NCI-H446 treated with DMSO at 0.1 percent for 48 hours (cell line): ENCODE measurements at regions not wholly inside any gene's neighbourhood (a gene's known extent, or its start where the extent isn't known, plus 50 kb on each side); places are given as distances from the start of the nearest gene placed in this dataset.
"Not testable (repeated sequence)": the region's sequence is repeated elsewhere in the genome, so short reads cannot be mapped to it uniquely, and the experiment has no call there.

Experiments used
- DNase-seq: peaks from one replicate; lab custom pipeline; 2025; lab: John Stamatoyannopoulos, UW

DNA sequence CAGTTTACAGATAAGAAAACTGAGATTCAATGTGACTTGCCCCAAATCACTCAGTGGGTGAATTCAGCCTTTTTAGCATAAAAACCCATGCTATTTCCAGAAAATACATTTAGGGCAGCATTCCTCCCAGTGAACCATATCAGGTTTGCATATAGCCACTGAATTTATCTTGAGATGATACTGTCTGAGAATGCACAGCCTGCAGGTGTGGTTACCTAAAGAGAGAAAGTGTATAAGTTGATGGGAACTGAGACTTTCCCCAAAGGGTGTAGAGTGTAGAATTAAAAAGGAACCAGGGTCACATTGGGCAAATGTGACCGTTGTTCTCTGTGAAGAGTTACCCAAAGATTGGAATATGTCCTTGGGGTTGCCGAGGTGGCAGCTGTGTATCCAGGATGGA, 100.0 kb upstream of the PIK3R1 start:
- no peak for DNase-seq

DNA sequence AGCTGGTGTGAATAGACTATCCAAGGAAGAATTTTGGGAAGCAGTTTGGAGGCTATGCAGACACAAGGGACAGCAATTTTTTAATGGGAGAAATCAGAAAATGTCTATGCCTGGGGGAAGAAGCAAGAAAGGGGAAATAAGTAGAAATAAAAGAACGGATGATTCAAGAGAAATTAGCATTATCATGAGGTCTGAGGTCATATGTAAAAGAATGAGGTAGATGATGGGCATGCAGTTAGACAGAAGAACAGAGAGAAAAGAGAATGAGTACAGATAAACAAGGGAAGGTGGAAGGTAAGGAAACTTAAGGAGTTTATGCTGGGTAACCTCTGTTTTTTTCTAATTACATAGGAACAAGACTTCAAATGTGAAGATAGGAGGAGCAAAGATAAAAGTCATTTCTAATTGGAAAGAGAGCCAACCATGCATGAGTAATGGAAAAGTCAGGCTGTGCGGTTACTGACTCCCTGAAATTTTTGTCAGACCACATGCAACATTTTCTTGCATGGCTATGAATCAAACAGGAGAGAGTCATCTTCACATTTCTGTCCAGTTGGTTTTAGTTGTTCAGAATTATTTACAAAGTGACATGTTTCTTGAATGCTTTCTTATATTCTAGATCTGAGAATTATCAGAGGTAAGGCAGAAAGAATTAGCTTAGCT, 101.0 kb upstream of the PIK3R1 start:
- no peak for DNase-seq

DNA sequence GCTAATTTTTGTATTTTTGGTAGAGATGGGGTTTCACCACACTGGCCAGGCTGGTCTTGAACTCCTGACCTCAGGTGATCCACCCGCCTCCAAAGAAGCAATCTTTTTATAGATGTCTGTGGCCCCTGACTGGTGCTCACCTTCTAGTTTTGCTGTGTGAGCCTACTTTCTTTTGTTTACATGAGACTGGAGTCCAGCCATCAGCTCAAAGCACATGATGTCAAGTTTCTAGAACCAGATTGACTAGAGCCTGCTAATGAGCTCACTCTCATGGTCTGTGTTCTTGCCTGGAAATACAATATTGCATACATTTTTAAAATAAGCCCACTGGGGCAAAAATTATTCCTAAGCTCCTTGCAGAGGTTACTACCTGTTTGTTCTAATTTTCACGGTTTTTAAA, 102.9 kb upstream of the PIK3R1 start:
- DNase-seq, result no peak

DNA sequence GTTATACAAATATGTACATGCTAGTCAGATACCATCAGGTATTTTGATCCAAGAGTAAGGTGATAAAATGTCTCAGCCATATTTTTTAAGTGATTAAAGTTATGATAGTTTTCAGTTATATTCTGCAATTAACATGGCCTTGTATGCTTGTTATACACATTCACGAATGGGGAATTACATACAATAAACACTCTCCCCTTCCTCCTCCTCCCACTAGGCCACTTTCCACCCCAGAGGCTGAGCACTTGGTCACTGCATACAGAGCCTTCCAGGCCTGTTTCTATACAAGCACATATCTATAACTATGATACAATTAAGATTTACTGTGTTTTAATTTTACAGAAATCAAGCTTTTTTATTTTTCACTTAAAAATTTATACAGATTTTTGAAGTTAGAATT, 104.7 kb upstream of the PIK3R1 start:
- DNase-seq, result no peak

DNA sequence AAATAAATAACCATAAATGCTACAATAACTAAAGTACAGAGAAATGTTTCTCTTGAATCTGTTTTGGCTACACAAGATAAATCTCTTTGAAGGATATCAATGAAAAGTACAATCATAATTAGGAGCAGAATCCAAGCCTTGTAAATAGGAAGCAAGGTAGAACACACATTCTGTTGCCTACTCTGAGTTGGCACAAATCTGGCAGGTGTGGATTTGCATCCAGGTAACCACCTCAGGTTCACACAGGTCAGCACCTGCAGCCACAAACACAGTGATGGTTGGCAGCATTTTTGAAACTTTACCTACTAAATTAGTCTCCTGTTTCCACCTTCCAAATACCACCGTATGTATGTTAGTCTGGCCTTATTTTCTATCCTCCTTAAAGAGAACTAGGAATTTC, 105.3 kb upstream of the PIK3R1 start:
- DNase-seq, result no peak

DNA sequence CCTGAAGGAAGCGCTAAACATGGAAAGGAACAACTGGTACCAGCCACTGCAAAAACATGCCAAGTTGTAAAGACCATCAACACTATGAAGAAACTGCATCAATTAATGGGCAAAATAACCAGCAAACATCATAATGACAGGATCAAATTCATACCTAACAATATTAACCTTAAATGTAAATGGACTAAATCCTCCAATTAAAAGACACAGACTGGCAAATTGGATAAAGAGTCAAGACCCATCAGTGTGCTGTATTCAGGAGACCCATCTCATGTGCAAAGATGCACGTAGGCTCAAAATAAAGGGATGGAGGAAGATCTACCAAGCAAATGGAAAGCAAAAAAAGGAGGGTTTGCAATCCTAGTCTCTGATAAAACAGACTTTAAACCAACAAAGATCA, 111.3 kb upstream of the PIK3R1 start:
- not testable (repeated sequence) for DNase-seq

DNA sequence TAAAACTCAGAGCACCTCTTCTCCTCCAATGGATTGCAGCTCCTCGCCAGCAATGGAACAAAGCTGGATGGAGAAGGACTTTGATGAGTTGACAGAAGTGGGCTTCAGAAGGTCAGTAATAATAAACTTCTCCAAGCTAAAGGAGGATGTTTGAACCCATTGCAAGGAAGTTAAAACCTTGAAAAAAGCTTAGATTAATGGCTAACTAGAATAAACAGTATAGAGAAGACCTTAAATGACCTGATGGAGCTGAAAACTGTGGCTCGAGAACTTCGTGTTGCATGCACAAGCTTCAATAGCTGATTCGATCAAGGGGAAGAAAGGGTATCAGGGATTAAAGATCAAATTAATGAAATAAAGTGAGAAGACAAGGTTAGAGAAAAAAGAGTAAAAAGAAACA, 112.3 kb upstream of the PIK3R1 start:
- not testable (repeated sequence) for DNase-seq

DNA sequence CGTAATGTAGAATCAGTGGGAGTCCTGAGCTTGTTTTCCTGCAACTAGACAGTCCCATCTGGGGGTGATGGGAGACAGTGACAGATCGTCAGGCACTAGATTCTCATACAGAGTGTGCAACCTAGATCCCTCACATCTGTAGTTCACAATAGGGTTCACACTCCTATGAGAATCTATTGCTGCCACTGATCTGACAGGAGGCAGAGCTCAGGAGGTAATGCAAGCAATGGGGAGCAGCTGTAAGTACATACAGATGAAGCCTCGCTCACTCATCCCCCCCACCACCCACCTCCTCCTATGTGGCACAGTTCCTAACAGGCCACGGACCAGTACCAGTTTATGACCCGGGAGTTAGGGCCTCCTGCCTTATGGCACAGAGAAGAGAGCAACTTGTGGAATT, 116.2 kb upstream of the PIK3R1 start:
- no peak for DNase-seq

DNA sequence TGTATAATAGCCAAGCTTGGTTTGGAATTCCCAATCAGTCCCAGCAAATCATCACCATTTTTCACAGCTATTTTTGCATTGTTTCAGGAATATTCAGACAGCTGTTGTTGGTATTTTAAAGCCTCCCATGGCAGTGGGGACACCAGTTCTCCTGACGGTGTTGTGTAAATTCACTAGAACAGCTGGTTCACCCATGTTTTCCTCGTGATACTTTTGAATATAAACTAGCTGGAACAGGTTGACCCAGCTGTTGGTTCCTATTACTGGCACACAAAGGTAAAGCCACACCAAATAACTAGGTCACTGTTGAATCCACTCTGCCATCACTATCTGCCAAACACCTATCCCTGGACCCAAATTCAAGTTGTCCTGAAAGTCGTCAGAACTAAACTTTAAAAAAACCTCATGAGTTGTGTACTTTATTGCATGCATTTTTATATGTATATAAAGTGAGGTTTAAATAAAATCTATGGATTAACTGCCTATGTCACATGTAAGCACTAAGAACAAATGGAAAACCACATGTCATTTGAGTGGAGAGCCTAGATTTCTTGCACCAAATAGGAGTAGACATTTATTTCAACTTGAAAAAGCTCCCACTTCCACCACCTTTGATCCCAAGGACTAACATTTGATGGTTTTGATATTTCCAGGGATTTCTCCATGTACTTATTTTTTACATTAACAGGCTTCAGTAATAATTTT, 121.9 kb upstream of the PIK3R1 start:
- no peak for DNase-seq

DNA sequence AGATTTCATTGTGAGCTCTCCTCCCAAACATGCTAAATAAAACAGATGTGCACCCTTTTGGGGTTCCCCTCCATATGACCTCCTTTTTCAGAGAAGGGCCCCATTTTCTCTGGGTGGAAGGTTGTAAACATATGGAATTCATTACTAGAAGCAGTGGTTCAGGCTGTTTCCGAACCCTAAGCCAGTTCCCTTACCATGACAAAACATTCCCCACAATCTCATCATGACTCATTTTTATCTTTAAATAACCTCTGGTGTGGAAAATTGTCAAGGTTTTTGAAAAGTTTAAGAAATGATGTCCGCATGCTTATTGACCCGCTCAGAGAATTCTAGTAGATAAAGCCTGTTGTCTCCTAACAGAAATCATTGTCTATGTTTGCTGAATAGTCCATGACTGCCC, 127.3 kb upstream of the PIK3R1 start:
- DNase-seq, result no peak

DNA sequence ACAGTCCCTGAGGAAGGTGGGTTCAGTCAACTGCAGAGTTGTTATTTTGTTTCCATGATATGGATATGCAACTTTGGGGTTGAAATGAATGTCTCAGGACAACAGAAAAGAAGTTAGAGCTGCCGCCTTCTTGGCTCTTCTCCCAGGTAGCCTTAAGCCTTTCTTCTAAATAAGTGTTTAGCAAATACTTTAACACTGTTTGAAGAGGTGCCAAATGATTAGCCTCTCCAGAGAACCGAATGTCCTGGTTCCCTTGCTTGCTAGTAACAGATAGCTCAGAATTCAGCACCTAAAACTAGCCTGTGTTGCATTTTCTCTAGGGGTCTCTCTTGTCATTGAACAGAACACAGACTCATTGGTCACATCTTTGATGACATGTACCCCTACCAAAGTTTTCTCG, 127.7 kb upstream of the PIK3R1 start:
- DNase-seq, result no peak

DNA sequence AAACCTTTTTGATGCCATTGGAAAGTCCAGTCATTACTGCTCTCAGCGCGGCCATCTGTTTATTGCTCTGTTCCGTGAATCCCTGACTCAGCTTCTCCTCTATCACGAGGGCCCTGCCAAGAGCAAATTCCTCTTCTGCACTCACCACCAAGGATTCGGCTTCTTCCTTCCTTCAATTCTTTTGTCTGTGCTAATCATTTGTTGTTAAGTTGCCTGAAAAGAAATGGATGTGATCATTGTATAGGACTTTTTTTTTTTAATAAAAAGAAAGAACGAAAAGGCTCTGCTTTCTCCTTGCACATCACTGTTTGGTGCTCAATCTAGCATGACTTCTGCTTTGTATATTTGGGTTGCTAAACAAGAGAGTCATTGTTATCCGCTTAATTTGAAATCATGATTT, 128.7 kb upstream of the PIK3R1 start:
- DNase-seq, result no peak

DNA sequence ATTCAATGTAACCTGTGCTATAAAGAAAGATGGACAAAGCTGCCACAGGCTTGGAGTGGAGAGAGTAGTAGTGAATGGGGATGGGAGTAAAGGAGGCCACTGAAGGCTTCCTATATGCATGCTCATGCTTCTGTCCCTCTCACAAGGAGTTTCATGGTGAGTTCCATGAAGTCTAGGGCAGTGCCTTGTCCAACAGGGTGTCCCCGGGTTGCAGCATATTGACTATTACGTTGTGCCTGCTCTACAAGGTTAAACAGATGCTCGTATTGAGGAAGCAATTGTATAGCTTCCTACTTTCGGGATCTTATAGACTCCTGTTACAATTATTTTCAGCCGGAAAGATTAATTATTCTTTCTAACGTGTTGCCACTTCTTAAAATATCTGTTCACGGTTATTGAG, 129.1 kb upstream of the PIK3R1 start:
- DNase-seq, result no peak

DNA sequence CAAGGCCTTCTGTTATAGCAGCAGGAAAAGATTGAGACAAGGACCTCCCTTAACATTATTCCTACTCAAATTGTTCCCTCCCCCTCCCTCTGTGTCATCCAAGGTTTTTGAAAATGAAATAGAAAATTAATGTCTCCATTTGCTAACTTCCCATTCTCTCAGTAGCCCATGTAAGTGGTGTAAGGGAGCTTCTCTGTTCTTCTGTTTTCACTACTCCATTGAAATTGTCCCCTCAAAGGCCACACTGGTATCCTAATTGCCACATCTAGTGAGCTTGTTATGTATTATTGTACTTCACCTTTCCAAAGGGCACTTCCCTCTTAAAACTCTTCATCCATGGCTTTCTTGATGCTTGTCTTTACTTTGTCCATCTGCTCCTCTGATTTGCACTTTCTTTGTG, 131.2 kb upstream of the PIK3R1 start:
- no peak for DNase-seq

DNA sequence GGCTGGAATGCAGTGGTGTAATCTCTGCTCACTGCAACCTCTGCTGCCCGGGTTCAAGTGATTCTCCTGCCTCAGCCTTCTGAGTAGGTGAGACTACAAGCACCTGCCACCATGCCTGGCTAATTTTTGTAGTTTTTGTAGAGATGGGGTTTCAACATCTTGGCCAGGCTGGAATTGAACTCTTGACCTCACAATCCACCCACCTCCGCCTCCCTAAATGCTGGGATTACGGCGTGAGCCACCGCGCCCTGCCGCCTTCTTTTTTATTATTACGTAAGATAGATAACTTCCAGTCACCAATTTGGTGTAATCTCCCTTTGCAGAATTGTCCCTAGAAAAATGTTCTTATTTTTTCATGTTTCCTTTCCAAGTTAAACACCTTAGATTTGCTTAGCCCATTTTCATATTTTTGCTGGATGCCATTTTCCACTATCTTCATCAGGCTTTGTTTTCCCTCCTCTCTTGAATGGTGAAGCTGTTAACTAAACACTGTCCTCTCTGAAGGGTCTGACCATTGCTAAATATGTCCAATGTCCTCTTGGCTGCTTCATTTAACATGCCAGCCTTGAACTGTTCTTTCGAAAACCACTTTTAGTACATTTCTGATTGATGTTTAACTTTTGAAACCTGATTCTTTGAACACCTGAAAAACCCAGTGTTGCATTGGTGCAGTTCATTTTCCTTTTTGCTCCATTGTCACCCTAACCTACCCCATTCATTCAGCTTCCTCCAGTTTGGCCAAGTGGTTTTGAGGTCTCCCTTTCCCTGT, 135.1 kb upstream of the PIK3R1 start:
- DNase-seq, result no peak

DNA sequence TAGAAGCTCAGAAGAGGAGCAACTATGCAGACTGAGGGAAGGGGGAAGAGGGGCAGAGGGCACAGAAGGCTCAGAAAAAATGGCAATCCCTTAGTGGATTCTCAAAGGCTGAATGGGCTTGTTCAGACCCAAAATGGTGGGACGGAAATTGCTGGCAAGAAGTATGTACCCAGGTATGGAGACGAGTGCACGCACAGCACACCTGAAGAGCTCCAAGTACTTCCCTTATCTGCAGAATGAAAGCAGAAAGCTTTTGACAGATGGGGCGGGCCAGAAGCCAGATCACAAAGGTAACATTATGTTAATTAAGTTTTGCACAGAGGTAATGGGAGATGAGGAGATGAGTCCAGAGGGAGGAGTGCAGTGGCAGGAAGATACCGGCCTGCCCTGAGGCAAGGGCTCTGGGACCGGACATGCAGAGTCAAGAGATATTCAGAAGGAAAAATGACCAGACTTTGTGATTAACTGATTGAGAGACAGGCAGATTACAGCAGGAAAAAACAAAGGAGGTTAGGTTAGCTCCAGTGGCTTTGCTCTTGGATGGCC, 138.1 kb upstream of the PIK3R1 start:
- no peak for DNase-seq

DNA sequence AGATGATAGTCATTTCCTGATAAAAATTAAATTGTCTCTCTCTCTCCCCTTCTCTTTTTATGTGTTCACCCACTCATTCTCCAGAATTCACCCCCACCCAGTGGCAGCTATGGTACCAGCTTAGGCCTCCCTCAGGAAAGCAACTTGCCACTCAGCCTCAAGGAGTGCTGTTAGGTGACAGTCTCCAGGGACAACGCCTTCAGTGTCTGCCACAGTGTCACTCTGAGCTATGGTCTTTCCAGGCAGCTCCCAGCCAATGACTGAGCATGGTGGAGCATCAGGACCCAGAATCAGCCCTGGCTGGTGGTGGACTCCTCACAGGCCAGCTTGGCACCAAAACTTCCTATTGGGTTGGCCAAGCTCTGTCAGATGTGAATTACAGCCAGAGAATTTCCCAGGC, 140.9 kb upstream of the PIK3R1 start:
- no peak for DNase-seq

DNA sequence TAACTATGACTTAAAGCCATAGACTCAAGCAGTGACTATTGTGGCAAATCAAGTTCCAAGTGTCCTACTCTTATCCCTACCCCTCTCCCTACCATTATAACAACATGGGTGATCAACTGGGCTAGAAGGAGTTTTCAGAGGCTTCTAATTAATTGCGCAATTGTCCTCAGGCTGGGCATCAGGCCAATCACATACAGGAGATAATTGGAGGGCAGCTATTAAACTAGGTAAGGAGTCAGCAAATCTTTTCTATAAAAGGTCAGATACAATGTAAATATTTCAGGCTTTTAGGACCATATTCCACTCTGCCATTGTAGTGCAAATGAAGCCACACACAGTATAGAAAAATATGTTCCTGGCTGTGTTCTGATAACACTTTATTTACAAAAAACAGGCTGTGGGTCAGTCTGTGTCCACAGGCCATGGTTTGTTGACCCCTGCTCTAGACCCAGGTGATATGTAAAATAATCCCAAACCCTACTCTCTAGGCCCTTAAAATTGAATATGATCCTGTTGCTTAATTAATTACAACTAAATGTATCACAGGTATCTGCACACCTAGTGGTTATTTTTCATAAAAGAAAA, 141.4 kb upstream of the PIK3R1 start:
- DNase-seq, result no peak

DNA sequence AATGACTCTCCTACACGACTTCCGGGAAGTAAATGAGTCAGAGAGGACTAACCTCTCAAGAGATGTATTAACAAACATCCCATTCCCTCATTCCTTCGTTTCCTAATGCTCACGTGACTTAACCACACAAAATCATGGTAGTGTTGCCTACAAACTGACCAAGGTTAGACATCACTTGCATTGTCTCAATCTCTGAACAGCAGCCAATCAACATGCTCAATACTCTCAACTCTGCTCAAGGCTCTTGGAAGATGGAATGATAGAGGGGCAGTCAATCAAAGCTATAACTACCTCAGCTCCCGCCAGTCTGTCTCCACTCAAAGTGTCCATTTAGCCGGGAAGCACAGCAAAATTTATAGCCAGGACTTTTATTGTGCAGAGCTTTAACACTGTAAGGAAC, 143.8 kb upstream of the PIK3R1 start:
- no peak for DNase-seq

DNA sequence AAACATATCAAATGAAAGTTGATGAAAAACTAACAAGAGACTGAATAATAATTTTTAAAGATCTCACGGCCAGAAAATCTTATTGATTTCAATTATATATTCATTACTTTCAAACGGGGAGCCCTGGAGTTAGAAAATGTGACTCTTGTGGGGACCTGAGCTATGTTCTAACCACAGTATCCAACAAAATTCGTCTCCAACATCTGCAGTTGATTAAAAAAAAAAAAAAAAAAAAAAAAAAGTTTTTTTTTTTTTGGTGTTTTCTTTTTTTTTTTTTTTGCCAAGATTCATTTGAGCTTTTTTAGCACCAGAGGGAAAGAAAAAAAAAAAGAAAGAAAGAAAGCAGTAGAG, 144.3 kb upstream of the PIK3R1 start:
- DNase-seq, result no peak

DNA sequence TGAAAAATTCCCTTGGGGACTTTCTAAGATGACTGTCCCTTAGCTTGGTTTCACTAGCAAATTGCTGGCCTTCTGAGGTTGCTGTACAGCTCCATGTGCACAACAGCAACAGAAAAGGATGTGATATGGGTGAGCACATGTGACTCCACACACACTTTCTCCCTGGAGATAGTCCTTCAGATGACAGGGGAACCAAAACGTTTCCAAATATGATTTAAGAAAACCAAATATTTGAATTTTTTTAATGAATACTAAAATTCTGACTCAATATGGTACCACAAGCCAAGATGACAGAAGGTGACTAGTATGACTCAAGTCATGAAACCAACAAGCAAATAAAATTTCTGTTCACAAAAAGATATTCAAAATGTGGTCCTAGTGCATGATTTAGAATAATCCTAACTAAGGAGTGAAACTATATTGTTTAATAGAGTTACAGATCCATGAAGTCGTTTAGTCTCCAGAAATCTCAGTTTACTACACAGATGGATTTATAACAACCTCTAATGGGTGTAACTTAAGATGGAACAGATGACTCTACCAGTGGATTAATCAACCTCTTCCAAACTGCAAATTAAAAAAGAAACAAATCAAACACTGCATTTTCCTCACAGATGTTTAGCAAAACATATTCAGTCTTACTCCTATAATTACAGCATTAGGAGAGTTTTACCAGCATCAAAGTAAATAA, 144.8 kb upstream of the PIK3R1 start:
- peak; percentile 32 for DNase-seq

DNA sequence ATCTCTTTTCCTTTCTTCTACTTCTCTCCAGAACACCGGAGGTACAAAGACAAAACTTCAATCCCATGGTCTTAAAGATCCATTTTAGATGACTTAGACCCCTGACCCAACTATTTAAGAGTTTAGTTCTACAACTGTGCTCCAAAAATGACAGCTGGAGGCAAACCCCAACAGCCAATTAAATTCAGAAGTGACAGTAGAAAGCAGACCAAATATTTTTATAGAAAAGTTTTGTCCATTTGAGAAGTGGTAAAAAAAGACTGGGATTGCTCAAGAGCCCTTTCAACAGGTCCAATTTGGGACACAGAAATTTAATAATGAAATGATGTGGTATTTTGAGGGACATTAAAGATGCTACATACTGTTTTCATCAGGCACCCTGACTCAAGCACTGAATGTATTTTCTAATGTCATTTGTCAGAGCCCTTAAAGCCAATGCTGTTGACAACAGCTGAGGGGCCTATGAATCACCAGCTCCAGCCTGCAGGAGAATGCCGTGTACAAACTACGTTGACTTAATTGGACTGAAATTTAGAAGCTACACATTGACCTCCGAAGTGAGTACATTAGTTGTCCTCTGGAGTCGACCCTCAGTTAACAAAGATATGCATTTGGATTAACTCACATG, 147.5 kb upstream of the PIK3R1 start:
- DNase-seq, result no peak
